ENCODE measurements at regions not wholly inside any gene's neighbourhood (a gene's known extent, or its start where the extent isn't known, plus 50 kb on each side); places are given as distances from the start of the nearest gene placed in this dataset.

GRCh38 chr1:54488779-54489626 lies 59.0 kb upstream of the ACOT11 start (continued):
- peak; percentile 68 for TF ChIP-seq ZNF501 (tag by site-specific recombination; IDR thresholded peaks at IDR 0.05)
- TF ChIP-seq SP3 (tag by site-specific recombination; IDR thresholded peaks at IDR 0.05), result no peak; the same call in none of the 2 replicates
- TF ChIP-seq ZNF785 (tag by site-specific recombination; IDR thresholded peaks at IDR 0.05), result no peak
- TF ChIP-seq ZNF341 (tag by site-specific recombination; IDR thresholded peaks at IDR 0.05; ENCODE audit: low read depth), result peak; percentile 99
- TF ChIP-seq ZNF221 (tag by site-specific recombination; IDR thresholded peaks at IDR 0.05; ENCODE audit: borderline replicate concordance), result no peak
- no peak for TF ChIP-seq ZNF426 (tag by site-specific recombination; IDR thresholded peaks at IDR 0.05)
- TF ChIP-seq ZBTB49 (tag by site-specific recombination; IDR thresholded peaks at IDR 0.05; ENCODE audit: low read depth), result no peak
- peak; percentile 83 for TF ChIP-seq ZIC2 (tag by site-specific recombination; IDR thresholded peaks at IDR 0.05)
- no peak for TF ChIP-seq ZNF623 (tag by site-specific recombination; IDR thresholded peaks at IDR 0.05)
- TF ChIP-seq, protein P1, sequence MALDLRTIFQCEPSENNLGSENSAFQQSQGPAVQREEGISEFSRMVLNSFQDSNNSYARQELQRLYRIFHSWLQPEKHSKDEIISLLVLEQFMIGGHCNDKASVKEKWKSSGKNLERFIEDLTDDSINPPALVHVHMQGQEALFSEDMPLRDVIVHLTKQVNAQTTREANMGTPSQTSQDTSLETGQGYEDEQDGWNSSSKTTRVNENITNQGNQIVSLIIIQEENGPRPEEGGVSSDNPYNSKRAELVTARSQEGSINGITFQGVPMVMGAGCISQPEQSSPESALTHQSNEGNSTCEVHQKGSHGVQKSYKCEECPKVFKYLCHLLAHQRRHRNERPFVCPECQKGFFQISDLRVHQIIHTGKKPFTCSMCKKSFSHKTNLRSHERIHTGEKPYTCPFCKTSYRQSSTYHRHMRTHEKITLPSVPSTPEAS (tag by site-specific recombination; IDR thresholded peaks at IDR 0.05), result no peak
- no peak for TF ChIP-seq ZFP3 (tag by site-specific recombination; IDR thresholded peaks at IDR 0.05; ENCODE audit: low read depth)
- no peak for TF ChIP-seq ZNF707 (tag by site-specific recombination; IDR thresholded peaks at IDR 0.05)
- TF ChIP-seq ZNF223 (tag by site-specific recombination; IDR thresholded peaks at IDR 0.05), result no peak
- TF ChIP-seq, protein P2, sequence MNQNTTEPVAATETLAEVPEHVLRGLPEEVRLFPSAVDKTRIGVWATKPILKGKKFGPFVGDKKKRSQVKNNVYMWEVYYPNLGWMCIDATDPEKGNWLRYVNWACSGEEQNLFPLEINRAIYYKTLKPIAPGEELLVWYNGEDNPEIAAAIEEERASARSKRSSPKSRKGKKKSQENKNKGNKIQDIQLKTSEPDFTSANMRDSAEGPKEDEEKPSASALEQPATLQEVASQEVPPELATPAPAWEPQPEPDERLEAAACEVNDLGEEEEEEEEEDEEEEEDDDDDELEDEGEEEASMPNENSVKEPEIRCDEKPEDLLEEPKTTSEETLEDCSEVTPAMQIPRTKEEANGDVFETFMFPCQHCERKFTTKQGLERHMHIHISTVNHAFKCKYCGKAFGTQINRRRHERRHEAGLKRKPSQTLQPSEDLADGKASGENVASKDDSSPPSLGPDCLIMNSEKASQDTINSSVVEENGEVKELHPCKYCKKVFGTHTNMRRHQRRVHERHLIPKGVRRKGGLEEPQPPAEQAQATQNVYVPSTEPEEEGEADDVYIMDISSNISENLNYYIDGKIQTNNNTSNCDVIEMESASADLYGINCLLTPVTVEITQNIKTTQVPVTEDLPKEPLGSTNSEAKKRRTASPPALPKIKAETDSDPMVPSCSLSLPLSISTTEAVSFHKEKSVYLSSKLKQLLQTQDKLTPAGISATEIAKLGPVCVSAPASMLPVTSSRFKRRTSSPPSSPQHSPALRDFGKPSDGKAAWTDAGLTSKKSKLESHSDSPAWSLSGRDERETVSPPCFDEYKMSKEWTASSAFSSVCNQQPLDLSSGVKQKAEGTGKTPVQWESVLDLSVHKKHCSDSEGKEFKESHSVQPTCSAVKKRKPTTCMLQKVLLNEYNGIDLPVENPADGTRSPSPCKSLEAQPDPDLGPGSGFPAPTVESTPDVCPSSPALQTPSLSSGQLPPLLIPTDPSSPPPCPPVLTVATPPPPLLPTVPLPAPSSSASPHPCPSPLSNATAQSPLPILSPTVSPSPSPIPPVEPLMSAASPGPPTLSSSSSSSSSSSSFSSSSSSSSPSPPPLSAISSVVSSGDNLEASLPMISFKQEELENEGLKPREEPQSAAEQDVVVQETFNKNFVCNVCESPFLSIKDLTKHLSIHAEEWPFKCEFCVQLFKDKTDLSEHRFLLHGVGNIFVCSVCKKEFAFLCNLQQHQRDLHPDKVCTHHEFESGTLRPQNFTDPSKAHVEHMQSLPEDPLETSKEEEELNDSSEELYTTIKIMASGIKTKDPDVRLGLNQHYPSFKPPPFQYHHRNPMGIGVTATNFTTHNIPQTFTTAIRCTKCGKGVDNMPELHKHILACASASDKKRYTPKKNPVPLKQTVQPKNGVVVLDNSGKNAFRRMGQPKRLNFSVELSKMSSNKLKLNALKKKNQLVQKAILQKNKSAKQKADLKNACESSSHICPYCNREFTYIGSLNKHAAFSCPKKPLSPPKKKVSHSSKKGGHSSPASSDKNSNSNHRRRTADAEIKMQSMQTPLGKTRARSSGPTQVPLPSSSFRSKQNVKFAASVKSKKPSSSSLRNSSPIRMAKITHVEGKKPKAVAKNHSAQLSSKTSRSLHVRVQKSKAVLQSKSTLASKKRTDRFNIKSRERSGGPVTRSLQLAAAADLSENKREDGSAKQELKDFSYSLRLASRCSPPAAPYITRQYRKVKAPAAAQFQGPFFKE (tag by site-specific recombination; IDR thresholded peaks at IDR 0.05; ENCODE audit: borderline replicate concordance), result no peak
- no peak for TF ChIP-seq ZNF768 (tag by site-specific recombination; IDR thresholded peaks at IDR 0.05)
- no peak for TF ChIP-seq ZNF280D (tag by site-specific recombination; IDR thresholded peaks at IDR 0.05)
- no peak for TF ChIP-seq ZNF621 (tag by site-specific recombination; IDR thresholded peaks at IDR 0.05)
- peak; percentile 79; the same call in 1 of the 2 replicates for TF ChIP-seq ZNF561 (tag by site-specific recombination; IDR thresholded peaks at IDR 0.05; ENCODE audit: borderline replicate concordance)
- TF ChIP-seq GLI4 (tag by site-specific recombination; IDR thresholded peaks at IDR 0.05), result no peak
- no peak for TF ChIP-seq ZNF10 (tag by site-specific recombination; IDR thresholded peaks at IDR 0.05)
- TF ChIP-seq ZNF830 (tag by site-specific recombination; IDR thresholded peaks at IDR 0.05; ENCODE audit: low read depth), result no peak
- no peak for TF ChIP-seq ZNF585B (tag by site-specific recombination; IDR thresholded peaks at IDR 0.05)
- TF ChIP-seq ZNF600 (tag by site-specific recombination; IDR thresholded peaks at IDR 0.05), result peak; percentile 68
- TF ChIP-seq ZNF510 (tag by site-specific recombination; IDR thresholded peaks at IDR 0.05; ENCODE audit: insufficient replicate concordance), result no peak
- no peak for TF ChIP-seq ZNF23 (tag by site-specific recombination; IDR thresholded peaks at IDR 0.05; ENCODE audit: borderline replicate concordance)

Measured in HEK293 (cell line).